Spleen (tissue), 7 donors: ENCODE measurements at regions not wholly inside any gene's neighbourhood (a gene's known extent, or its start where the extent isn't known, plus 50 kb on each side); places are given as distances from the start of the nearest gene placed in this dataset.

Source experiments
- CTCF ChIP-seq, 11 experiments: fragments of 200-600 bp in 7 of 11; fragments of 450-650 bp in 4 of 11; sonication (generic) in 4 of 11; IDR thresholded peaks in 8 of 11; conservative IDR thresholded peaks in 3 of 11; 1 replicate in 7 of 11; 2 replicates in 4 of 11; pipeline versions ENCODE4 v1.4.0 to v1.8.0; 2016 to 2021; ENCODE audit warnings: antibody characterized with exemption in 11 of 11, inconsistent platforms in 4 of 11, mild to moderate bottlenecking in 1 of 11
- POLR2A ChIP-seq, 3 donors: fragments of 450-650 bp; IDR thresholded peaks; one replicate each; pipeline ENCODE4 v1.5.1; 2017; ENCODE audit warnings: antibody characterized with exemption in 3 of 3, mild to moderate bottlenecking in 1 of 3
- donor health status: DM: no; HTN: no; CAD: no; lungs with moderate emphysema.
- donor health status: DM: no; HTN: no; CAD: no.
- donor health status: DM: no; HTN: no; CAD: no.

DNA sequence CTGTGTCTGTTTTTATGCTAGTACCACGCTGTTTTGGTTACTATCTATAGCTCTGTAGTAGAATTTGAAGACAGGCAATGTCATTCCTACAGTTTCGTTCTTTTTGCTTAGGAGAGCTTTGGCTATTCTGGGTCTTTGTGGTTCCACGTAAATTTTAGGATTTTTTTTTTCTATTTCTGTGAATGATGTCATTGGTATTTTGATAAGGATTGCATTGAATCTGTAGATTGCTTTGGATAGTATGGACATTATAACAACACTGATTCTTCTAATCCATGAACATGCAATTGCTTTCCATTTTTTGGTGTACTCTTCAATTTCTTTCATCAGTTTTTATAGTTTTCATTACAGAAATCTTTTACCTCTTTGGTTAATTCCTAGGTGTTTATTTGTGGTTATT is 345.2 kb downstream of the TMEM121 start:
- TF ChIP-seq CTCF (IDR thresholded peaks at IDR 0.05 in 8 of 11, conservative IDR thresholded peaks at IDR 0.05 in 3 of 11), result no peak
- no peak for TF ChIP-seq POLR2A (IDR thresholded peaks at IDR 0.05)
